CD14-positive monocyte (primary cell): ENCODE measurements at regions not wholly inside any gene's neighbourhood (a gene's known extent, or its start where the extent isn't known, plus 50 kb on each side); places are given as distances from the start of the nearest gene placed in this dataset.

Experiments
- DNase-seq, 3 donors: peaks; one replicate each; pipeline ENCODE4 v3.0.0-alpha.2; 2011 to 2022
- H2AFZ ChIP-seq: 2 replicates; pipeline ENCODE4 v1.6.0; 2012; ENCODE audit warnings: mild to moderate bottlenecking, low read depth, low read length, inconsistent platforms; ENCODE audit not compliant: insufficient read depth, poor library complexity, severe bottlenecking
- H3K27ac ChIP-seq, 2 donors: 1 replicate in 1 of 2; 2 replicates in 1 of 2; pipeline ENCODE4 v1.5.1; 2012 to 2013; ENCODE audit warnings: low read length in 2 of 2, control low read depth in 1 of 2, inconsistent platforms in 1 of 2, low read depth in 1 of 2, mild to moderate bottlenecking in 1 of 2
- H3K27me3 ChIP-seq, 2 donors: one replicate each; pipeline versions ENCODE4 v1.6.0 to v1.6.1; 2011 to 2013; ENCODE audit warnings: low read length in 2 of 2; ENCODE audit not compliant: control insufficient read depth in 2 of 2, insufficient read depth in 2 of 2
- H3K36me3 ChIP-seq, 2 donors: replicated peaks in 1 of 2; 1 replicate in 1 of 2; 2 replicates in 1 of 2; pipeline versions ENCODE4 v1.5.1 to v1.6.1; 2012 to 2013; ENCODE audit warnings: low read length in 2 of 2, control low read depth in 1 of 2, inconsistent platforms in 1 of 2, mild to moderate bottlenecking in 1 of 2; ENCODE audit not compliant: insufficient read depth in 2 of 2, control insufficient read depth in 1 of 2
- H3K4me1 ChIP-seq, 2 donors: 1 replicate in 1 of 2; 2 replicates in 1 of 2; pipeline versions ENCODE4 v1.5.1 to v1.6.1; 2012 to 2013; ENCODE audit warnings: low read length in 2 of 2, control low read depth in 1 of 2, inconsistent platforms in 1 of 2, mild to moderate bottlenecking in 1 of 2, moderate library complexity in 1 of 2; ENCODE audit not compliant: insufficient read depth in 2 of 2, control insufficient read depth in 1 of 2
- H3K4me2 ChIP-seq: replicated peaks from 2 replicates; pipeline ENCODE3; 2012; ENCODE audit warnings: low read length, moderate library complexity, mild to moderate bottlenecking; ENCODE audit not compliant: poor library complexity, severe bottlenecking; ENCODE audit errors: extremely low read depth
- H3K4me3 ChIP-seq, 3 experiments: fragments of 200-600 bp in 1 of 3; sonication (generic) in 1 of 3; replicated peaks in 1 of 3; 1 replicate in 2 of 3; 2 replicates in 1 of 3; pipeline ENCODE4 v1.5.1; 2011 to 2013; ENCODE audit warnings: low read length in 3 of 3, mild to moderate bottlenecking in 3 of 3, control low read depth in 2 of 3, low read depth in 2 of 3, inconsistent platforms in 1 of 3, moderate library complexity in 1 of 3
- H3K79me2 ChIP-seq: 2 replicates; pipeline ENCODE4 v1.6.0; 2012; ENCODE audit warnings: mild to moderate bottlenecking, control low read depth, inconsistent platforms, low read length, moderate library complexity; ENCODE audit not compliant: insufficient read depth
- H3K9ac ChIP-seq: 2 replicates; pipeline ENCODE4 v1.6.0; 2017; ENCODE audit warnings: low read length, mild to moderate bottlenecking; ENCODE audit not compliant: insufficient read depth, poor library complexity, severe bottlenecking
- H3K9me3 ChIP-seq, 2 donors: replicated peaks in 1 of 2; 1 replicate in 1 of 2; 2 replicates in 1 of 2; pipeline versions ENCODE4 v1.5.1 to v1.6.1; 2012 to 2013; ENCODE audit warnings: low read length in 2 of 2, control low read depth in 1 of 2; ENCODE audit not compliant: control insufficient read depth in 1 of 2, insufficient read depth in 1 of 2
- H4K20me1 ChIP-seq: 2 replicates; pipeline ENCODE4 v1.6.0; 2012; ENCODE audit warnings: mild to moderate bottlenecking, low read length, control low read depth, moderate library complexity; ENCODE audit not compliant: insufficient read depth
- H3K27ac Mint-ChIP-seq, 7 donors: one replicate each; pipeline ENCODE4 v1.8.0; 2020; ENCODE audit warnings: mild to moderate bottlenecking in 7 of 7, mixed read lengths in 7 of 7, moderate library complexity in 6 of 7, inconsistent platforms in 2 of 7
- H3K27me3 Mint-ChIP-seq, 3 donors: one replicate each; pipeline ENCODE4 v1.8.0; 2021 to 2022; ENCODE audit warnings: low read depth in 3 of 3, mild to moderate bottlenecking in 3 of 3, mixed read lengths in 3 of 3, moderate library complexity in 3 of 3, inconsistent platforms in 1 of 3
- H3K36me3 Mint-ChIP-seq, 2 donors: one replicate each; pipeline ENCODE4 v1.8.0; 2020; ENCODE audit warnings: mixed read lengths in 2 of 2, inconsistent platforms in 1 of 2, mild to moderate bottlenecking in 1 of 2
- H3K4me1 Mint-ChIP-seq: one replicate; pipeline ENCODE4 v1.8.0; 2020; ENCODE audit warnings: mild to moderate bottlenecking, mixed read lengths
- H3K4me3 Mint-ChIP-seq, 2 donors: one replicate each; pipeline ENCODE4 v1.8.0; 2020; ENCODE audit warnings: mild to moderate bottlenecking in 2 of 2, mixed read lengths in 2 of 2, moderate library complexity in 1 of 2
- H3K9me3 Mint-ChIP-seq, 7 donors: one replicate each; pipeline ENCODE4 v1.8.0; 2020 to 2022; ENCODE audit warnings: mixed read lengths in 7 of 7, mild to moderate bottlenecking in 6 of 7, moderate library complexity in 6 of 7, inconsistent platforms in 2 of 7
- CTCF ChIP-seq: fragments of 200-600 bp; IDR thresholded peaks from one replicate; pipeline ENCODE4 v1.8.0; 2022; ENCODE audit warnings: antibody characterized with exemption, mild to moderate bottlenecking
- WGBS: methylation state at CpG from one replicate; pipeline ENCODE4 v1.1.5; 2013; ENCODE audit warnings: missing lambda C conversion rate; ENCODE audit not compliant: insufficient coverage; 5-methylcytosine and 5-hydroxymethylcytosine counted together
- intact Hi-C, 2 donors: fragments of 100-400 bp; cut with micrococcal nuclease; formaldehyde crosslinking; loops; one replicate each; pipeline versions ENCODE4 v1.15.0 to v1.15.1; 2023

DNA sequence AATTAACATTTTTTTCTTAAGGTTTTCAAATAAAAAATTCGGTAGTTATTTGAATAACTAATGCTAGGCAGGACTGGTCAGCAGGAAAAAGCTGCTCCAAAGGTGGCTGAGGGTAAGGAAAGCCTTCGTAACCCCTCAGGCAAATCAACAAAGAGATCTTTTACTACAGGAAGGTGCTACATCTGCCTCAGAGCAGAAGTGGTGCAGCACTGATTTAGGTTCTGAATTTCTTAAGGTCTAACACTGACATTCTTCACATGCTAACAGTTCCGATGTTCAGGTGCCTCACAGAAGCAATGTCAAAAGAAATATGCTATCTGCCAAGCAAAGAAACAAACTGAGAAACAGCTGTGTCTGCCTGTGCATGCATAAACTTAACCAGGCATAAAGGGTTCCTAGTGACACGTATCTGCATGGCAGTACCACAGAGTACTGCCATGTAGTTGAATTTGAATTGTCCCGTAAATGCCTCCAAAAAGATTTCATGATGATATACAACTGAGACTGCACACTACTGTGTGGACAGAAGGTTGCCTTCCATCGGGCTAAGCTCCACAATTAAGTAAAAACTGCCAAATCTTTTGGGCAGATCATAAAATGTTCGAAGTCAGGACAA, 275.0 kb upstream of the NSMCE3 start:
- Mint-ChIP-seq H3K4me3 (no peak overlapping the region), H3K4me1 (no peaks in the 10 kb centered on the region), H3K9me3 (peaks cover 6 to 25% (median 9%) of the 10 kb centered on the region in 7 donors), H3K36me3 (no peaks in the 10 kb centered on the region), H3K27ac (no peak overlapping the region), H3K27me3 (peaks cover 0 to 2% (median 2%) of the 10 kb centered on the region in 3 donors)
- no peaks in the 10 kb centered on the region for H3K36me3 ChIP-seq
- no peaks in the 10 kb centered on the region for H3K4me1 ChIP-seq
- no peak overlapping the region for H3K4me3 ChIP-seq
- no peak overlapping the region for H2AFZ ChIP-seq
- no peaks in the 10 kb centered on the region for H3K27me3 ChIP-seq
- no peak overlapping the region for H3K9ac ChIP-seq
- H3K4me2 ChIP-seq: no peak overlapping the region
- H3K27ac ChIP-seq: no peak overlapping the region
- intact Hi-C loops: no loop called here
- H3K79me2 ChIP-seq: no peaks in the 10 kb centered on the region
- no peaks in the 10 kb centered on the region for H4K20me1 ChIP-seq
- TF ChIP-seq CTCF: no peak
- peaks cover 0 to 8% of the 10 kb centered on the region in 2 donors for H3K9me3 ChIP-seq
- DNase-seq: no peak
- WGBS: 91% methylated on average over 6 of the region's 7 CpGs

- TF ChIP-seq CTCF: no peak
- peaks cover 0 to 7% of the 10 kb centered on the region in 2 donors for H3K9me3 ChIP-seq
- Mint-ChIP-seq H3K27me3 (peaks cover 0 to 2% (median 1%) of the 10 kb centered on the region in 3 donors), H3K4me3 (no peak overlapping the region), H3K27ac (no peak overlapping the region), H3K9me3 (peaks cover 3 to 18% (median 12%) of the 10 kb centered on the region in 7 donors), H3K4me1 (no peaks in the 10 kb centered on the region), H3K36me3 (no peaks in the 10 kb centered on the region)
- H3K27me3 ChIP-seq: no peaks in the 10 kb centered on the region
- intact Hi-C loops: no loop called here
- no CpG with 5 or more reads among the region's 1 CpG for WGBS
- H3K9ac ChIP-seq: no peak overlapping the region
- H3K79me2 ChIP-seq: no peaks in the 10 kb centered on the region
- no peak overlapping the region for H3K4me2 ChIP-seq
- H3K4me1 ChIP-seq: no peaks in the 10 kb centered on the region
- H3K27ac ChIP-seq: no peak overlapping the region
- no peaks in the 10 kb centered on the region for H4K20me1 ChIP-seq
- H3K36me3 ChIP-seq: no peaks in the 10 kb centered on the region
- no peak overlapping the region for H3K4me3 ChIP-seq
- H2AFZ ChIP-seq: no peak overlapping the region
- DNase-seq: no peak
Measured at GRCh38 chr15:29542994-29543393, 273.4 kb upstream of the NSMCE3 start.
